Aorta (tissue), 5 donors: ENCODE measurements at regions not wholly inside any gene's neighbourhood (a gene's known extent, or its start where the extent isn't known, plus 50 kb on each side); places are given as distances from the start of the nearest gene placed in this dataset.
A peak's percentile ranks its signal among the peaks of the same experiment; 100 is the strongest.
"Not testable (repeated sequence)": the region's sequence is repeated elsewhere in the genome, so short reads cannot be mapped to it uniquely, and the experiment has no call there.

Source experiments
- ATAC-seq: fragments of 200-7000 bp; cut with Tn5 transposase; one replicate; pipeline ENCODE4 v1.9.1; 2022; ENCODE audit warnings: moderate library complexity; ENCODE audit not compliant: low FRiP score
- DNase-seq, 2 donors: peaks; one replicate each; pipeline ENCODE4 v3.0.0-alpha.2; 2020
- H3K27ac ChIP-seq, 2 donors: one replicate each; pipeline ENCODE4 v1.5.1; 2013; ENCODE audit warnings: low read length in 2 of 2, mild to moderate bottlenecking in 2 of 2, moderate library complexity in 2 of 2, control low read depth in 1 of 2, inconsistent platforms in 1 of 2, low read depth in 1 of 2
- H3K27me3 ChIP-seq, 2 donors: one replicate each; pipeline ENCODE4 v1.6.1; 2013; ENCODE audit warnings: control low read depth in 1 of 2, low read length in 1 of 2, mild to moderate bottlenecking in 1 of 2, moderate library complexity in 1 of 2; ENCODE audit not compliant: insufficient read depth in 2 of 2, control insufficient read depth in 1 of 2
- H3K36me3 ChIP-seq, 2 donors: one replicate each; pipeline ENCODE4 v1.6.1; 2013; ENCODE audit warnings: control low read depth in 1 of 2, low read length in 1 of 2, mild to moderate bottlenecking in 1 of 2; ENCODE audit not compliant: insufficient read depth in 2 of 2, control insufficient read depth in 1 of 2
- H3K4me1 ChIP-seq, 2 donors: one replicate each; pipeline ENCODE4 v1.6.1; 2013; ENCODE audit warnings: low read length in 2 of 2, control low read depth in 1 of 2, mild to moderate bottlenecking in 1 of 2, moderate library complexity in 1 of 2; ENCODE audit not compliant: insufficient read depth in 2 of 2, control insufficient read depth in 1 of 2
- H3K4me3 ChIP-seq, 2 donors: one replicate each; pipeline ENCODE4 v1.5.1; 2013; ENCODE audit warnings: low read length in 2 of 2, control low read depth in 1 of 2, mild to moderate bottlenecking in 1 of 2
- H3K9me3 ChIP-seq: one replicate; pipeline ENCODE4 v1.6.1; 2013; ENCODE audit warnings: mild to moderate bottlenecking, low read length; ENCODE audit not compliant: control insufficient read depth
- WGBS, 2 donors: extraction: QIAGEN DNeasy Blood & Tissue Kit; methylation state at CpG; one replicate each; pipeline ENCODE4 v1.1.7; 2013; 5-methylcytosine and 5-hydroxymethylcytosine counted together
- intact Hi-C, 2 donors: fragments of 100-400 bp; cut with DNase I; formaldehyde crosslinking; loops; one replicate each; pipeline versions ENCODE4 v1.14.2 to v1.15.0; 2022
- donor health status: healthy with polysubstance abuse.
- donor health status: Bipolar disorder and iron deficiency.
- donor health status: DM: no; HTN: no; CAD: no.
- donor health status: DM: no; HTN: no; CAD: no.
- donor health status: DM: yes; HTN: yes; CAD: no.

GRCh38 chr3:5052247-5052646 is 69.8 kb upstream of the ARL8B start:
- 92 to 94% methylated on average over 3 of the region's 3 CpGs for WGBS, 2 donors
- Histone ChIP-seq H3K9me3 (no peaks in the 10 kb centered on the region), H3K4me3 (no peak overlapping the region), H3K4me1 (peaks cover 0 to 2% of the 10 kb centered on the region in 2 donors), H3K27ac (no peak overlapping the region), H3K36me3 (no peaks in the 10 kb centered on the region), H3K27me3 (no peaks in the 10 kb centered on the region)
- no peak for ATAC-seq
- intact Hi-C loops, result loop anchor here (2.0 to 10.0 kb wide), 3 partner anchors 25 to 397 kb away; partner anchors contain the start of gene BHLHE40 (in 1 of the 2)
- DNase-seq, result no peak

- DNase-seq, result peak in 1 of 2 donors; percentile 74
- intact Hi-C loops, result loop anchor here (2.0 to 10.0 kb wide), 3 partner anchors 26 to 398 kb away; partner anchors contain the start of gene BHLHE40 (in 1 of the 2)
- WGBS, 2 donors, result 66 to 71% methylated on average over 7 of the region's 7 CpGs
- Histone ChIP-seq H3K36me3 (no peaks in the 10 kb centered on the region), H3K27ac (no peak overlapping the region), H3K27me3 (no peaks in the 10 kb centered on the region), H3K9me3 (no peaks in the 10 kb centered on the region), H3K4me3 (no peak overlapping the region), H3K4me1 (peaks cover 0 to 3% of the 10 kb centered on the region in 2 donors)
- ATAC-seq, result peak; percentile 44
Observed at GRCh38 chr3:5053021-5053831, 68.9 kb upstream of the ARL8B start.

GRCh38 chr3:5054098-5054497 is 68.0 kb upstream of the ARL8B start:
- WGBS, 2 donors, result 86 to 90% methylated on average over 4 of the region's 4 CpGs
- Histone ChIP-seq H3K27ac (no peak overlapping the region), H3K4me3 (no peak overlapping the region), H3K27me3 (no peaks in the 10 kb centered on the region), H3K4me1 (peaks cover 0 to 3% of the 10 kb centered on the region in 2 donors), H3K9me3 (no peaks in the 10 kb centered on the region), H3K36me3 (no peaks in the 10 kb centered on the region)
- intact Hi-C loops, result loop anchor here (5.0 to 10.0 kb wide), 2 partner anchors 77 to 399 kb away; partner anchors contain the start of gene BHLHE40 (in 1 of the 2)
- peak in 1 of 2 donors; percentile 67 for DNase-seq
- no peak for ATAC-seq

- intact Hi-C loops, result loop anchor here (5.0 to 10.0 kb wide), 2 partner anchors 77 to 400 kb away; partner anchors contain the start of gene BHLHE40 (in 1 of the 2)
- WGBS, 2 donors, result 63 to 80% methylated on average over 6 of the region's 6 CpGs
- not testable (repeated sequence) for H3K4me1 ChIP-seq
Observed at GRCh38 chr3:5054579-5054978, 67.5 kb upstream of the ARL8B start.

GRCh38 chr3:5055357-5056110 is 66.6 kb upstream of the ARL8B start:
- ATAC-seq (no peak), DNase-seq (no peak)
- Histone ChIP-seq H3K4me3 (no peak overlapping the region), H3K36me3 (no peaks in the 10 kb centered on the region), H3K4me1 (peaks cover 0 to 3% of the 10 kb centered on the region in 2 donors), H3K9me3 (no peaks in the 10 kb centered on the region), H3K27me3 (no peaks in the 10 kb centered on the region), H3K27ac (no peak overlapping the region)
- WGBS, 2 donors, result 87 to 90% methylated on average over 6 of the region's 6 CpGs
- intact Hi-C loops, result loop anchor here (5.0 to 10.0 kb wide), 3 partner anchors 343 to 401 kb away; no protein-coding TSS in a partner anchor

More at GRCh38 chr3:5054579-5054978, 67.5 kb upstream of the ARL8B start:
- not testable (repeated sequence) for H3K27ac ChIP-seq, DNase-seq, H3K9me3 ChIP-seq, ATAC-seq, H3K36me3 ChIP-seq, H3K27me3 ChIP-seq, H3K4me3 ChIP-seq

- WGBS, 2 donors, result 16 to 35% methylated on average over 3 of the region's 3 CpGs
- Histone ChIP-seq H3K9me3 (no peaks in the 10 kb centered on the region), H3K4me3 (no peak overlapping the region), H3K27me3 (no peaks in the 10 kb centered on the region), H3K27ac (no peak overlapping the region), H3K36me3 (no peaks in the 10 kb centered on the region), H3K4me1 (peaks cover 0 to 3% of the 10 kb centered on the region in 2 donors)
- no peak for DNase-seq
- intact Hi-C loops, result loop anchor here (5.0 to 10.0 kb wide), 3 partner anchors 344 to 401 kb away; no protein-coding TSS in a partner anchor
- no peak for ATAC-seq
Observed at GRCh38 chr3:5056111-5056391, 66.0 kb upstream of the ARL8B start.

- Histone ChIP-seq H3K27me3 (no peaks in the 10 kb centered on the region), H3K27ac (no peak overlapping the region), H3K4me3 (no peak overlapping the region), H3K36me3 (no peaks in the 10 kb centered on the region), H3K9me3 (no peaks in the 10 kb centered on the region), H3K4me1 (peaks cover 0 to 3% of the 10 kb centered on the region in 2 donors)
- WGBS, 2 donors, result 41 to 60% methylated on average over 6 of the region's 6 CpGs
- DNase-seq (no peak), ATAC-seq (no peak)
- intact Hi-C loops, result loop anchor here (5.0 to 10.0 kb wide), 3 partner anchors 345 to 402 kb away; no protein-coding TSS in a partner anchor
Observed at GRCh38 chr3:5057272-5057671, 64.8 kb upstream of the ARL8B start.

- WGBS, 2 donors, result 27 to 29% methylated on average over 7 of the region's 7 CpGs
- Histone ChIP-seq H3K36me3 (no peaks in the 10 kb centered on the region), H3K27ac (no peak overlapping the region), H3K4me1 (peaks cover 0 to 3% of the 10 kb centered on the region in 2 donors), H3K9me3 (no peaks in the 10 kb centered on the region), H3K4me3 (no peak overlapping the region), H3K27me3 (no peaks in the 10 kb centered on the region)
- ATAC-seq (peak; percentile 87), DNase-seq (peak; percentile 82 to 86)
- intact Hi-C loops, result loop anchor here (2.0 to 10.0 kb wide), 4 partner anchors 346 to 403 kb away; no protein-coding TSS in a partner anchor
Observed at GRCh38 chr3:5057857-5058324, 64.2 kb upstream of the ARL8B start.
